HUES64 (cell line): ENCODE measurements at regions not wholly inside any gene's neighbourhood (a gene's known extent, or its start where the extent isn't known, plus 50 kb on each side); places are given as distances from the start of the nearest gene placed in this dataset.

ENCODE experiments used
- H3K27ac ChIP-seq: 2 replicates; pipeline ENCODE4 v1.7.0; 2013; ENCODE audit warnings: low read depth, low read length, inconsistent platforms
- H3K27me3 ChIP-seq: 2 replicates; pipeline ENCODE4 v1.6.1; 2013; ENCODE audit warnings: mild to moderate bottlenecking, low read length; ENCODE audit not compliant: insufficient read depth
- H3K36me3 ChIP-seq: 2 replicates; pipeline ENCODE4 v1.6.1; 2013; ENCODE audit warnings: mild to moderate bottlenecking, low read length; ENCODE audit not compliant: insufficient read depth
- H3K4me1 ChIP-seq: 2 replicates; pipeline ENCODE4 v1.6.1; 2013; ENCODE audit warnings: mild to moderate bottlenecking, low read length, moderate library complexity; ENCODE audit not compliant: insufficient read depth
- H3K4me3 ChIP-seq: 2 replicates; pipeline ENCODE4 v1.5.1; 2013; ENCODE audit warnings: mild to moderate bottlenecking, low read length, moderate library complexity
- H3K9ac ChIP-seq: 2 replicates; pipeline ENCODE4 v1.6.1; 2013; ENCODE audit warnings: mild to moderate bottlenecking, low read depth, low read length
- H3K9me3 ChIP-seq: 2 replicates; pipeline ENCODE4 v1.6.1; 2013; ENCODE audit warnings: low read depth, low read length; ENCODE audit not compliant: insufficient read depth
- whole genome bisulfite sequencing: fragments of 150-250, 120-280 bp; methylation state at CpG from one replicate; pipeline ENCODE4 v1.1.7; 2013; ENCODE audit warnings: missing lambda C conversion rate; 5-methylcytosine and 5-hydroxymethylcytosine counted together

- H3K4me3 ChIP-seq, result no peak overlapping the region
- H3K27ac ChIP-seq, result no peak overlapping the region
- no peak overlapping the region for H3K9ac ChIP-seq
- H3K9me3 ChIP-seq, result no peaks in the 10 kb centered on the region; the same call in 1 of the 2 replicates
- WGBS, result 93% methylated on average over 11 of the region's 11 CpGs
- H3K27me3 ChIP-seq, result no peaks in the 10 kb centered on the region
- H3K36me3 ChIP-seq, result no peaks in the 10 kb centered on the region
- peaks cover 16% of the 10 kb centered on the region; the same call in 1 of the 2 replicates for H3K4me1 ChIP-seq
Observed at GRCh38 chr5:3518051-3518450, 77.6 kb upstream of the IRX1 start.

- H3K27me3 ChIP-seq, result no peaks in the 10 kb centered on the region
- no peak overlapping the region for H3K27ac ChIP-seq
- no peak overlapping the region for H3K4me3 ChIP-seq
- peaks cover 16% of the 10 kb centered on the region; the same call in 1 of the 2 replicates for H3K4me1 ChIP-seq
- H3K9ac ChIP-seq, result no peak overlapping the region
- WGBS, result 55% methylated on average over 9 of the region's 9 CpGs
- H3K36me3 ChIP-seq, result no peaks in the 10 kb centered on the region
- H3K9me3 ChIP-seq, result no peaks in the 10 kb centered on the region; the same call in 1 of the 2 replicates
Observed at GRCh38 chr5:3517348-3517747, 78.3 kb upstream of the IRX1 start.

DNA sequence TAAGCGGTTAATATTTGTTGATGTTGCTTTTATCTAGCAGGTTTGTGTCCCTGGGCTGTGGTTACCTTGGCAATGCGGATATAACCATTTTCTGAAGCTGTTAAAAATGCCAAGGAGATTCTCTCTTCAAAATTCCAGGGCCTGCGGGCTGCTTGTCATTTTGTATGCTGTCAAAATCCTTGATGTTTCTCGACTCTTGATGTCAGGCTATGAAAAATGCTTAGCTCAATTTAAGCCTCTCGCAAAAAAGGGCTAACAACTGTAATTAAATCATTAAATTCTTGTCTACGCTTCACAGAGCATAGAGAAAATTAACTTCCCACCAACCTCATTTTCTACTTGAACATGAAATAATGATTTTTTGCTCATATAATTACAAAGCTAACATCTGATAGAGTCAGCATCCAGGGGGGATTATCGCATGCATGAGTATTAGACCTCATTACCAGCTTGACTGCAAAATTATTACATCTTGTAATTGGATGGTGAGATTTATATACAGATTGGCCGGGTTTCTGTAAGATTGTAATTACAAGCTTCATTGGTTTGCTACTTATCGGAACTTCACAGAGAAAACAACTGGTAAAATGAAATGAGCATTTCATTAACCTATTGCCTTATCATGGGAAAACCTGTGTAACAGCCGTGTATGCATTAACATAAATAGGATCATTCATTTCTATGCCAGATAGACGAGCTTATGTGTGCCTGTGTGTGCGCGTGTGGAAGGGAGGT is 83.1 kb upstream of the IRX1 start:
- no peak overlapping the region for H3K4me3 ChIP-seq
- 93% methylated on average over 11 of the region's 13 CpGs for WGBS
- peaks cover 18% of the 10 kb centered on the region for H3K9me3 ChIP-seq
- no peaks in the 10 kb centered on the region for H3K36me3 ChIP-seq
- H3K9ac ChIP-seq, result no peak overlapping the region
- no peak overlapping the region for H3K27ac ChIP-seq
- H3K4me1 ChIP-seq, result peaks cover 27% of the 10 kb centered on the region
- no peaks in the 10 kb centered on the region for H3K27me3 ChIP-seq

DNA sequence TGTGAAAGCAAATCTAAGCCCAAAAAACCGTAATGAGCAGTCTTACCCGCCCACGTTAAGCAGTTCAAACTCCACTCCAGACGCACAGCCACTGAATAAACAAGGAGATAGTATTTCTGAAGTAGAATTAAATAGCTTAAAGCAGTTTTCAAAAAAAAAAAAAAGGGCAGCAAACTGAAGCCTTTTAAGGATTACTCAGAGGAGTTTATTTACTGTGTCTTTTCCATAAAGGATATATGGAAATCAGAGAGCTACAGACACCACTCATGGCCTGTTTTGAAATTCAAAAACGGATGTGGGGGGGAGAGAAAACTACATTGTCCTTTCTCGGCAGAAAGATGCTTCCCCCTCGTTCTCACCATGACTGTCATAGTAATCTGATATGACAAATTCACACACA is 83.7 kb upstream of the IRX1 start:
- WGBS, result 83% methylated on average over 4 of the region's 7 CpGs
- H3K27me3 ChIP-seq, result no peaks in the 10 kb centered on the region
- no peak overlapping the region for H3K27ac ChIP-seq
- H3K4me3 ChIP-seq, result no peak overlapping the region
- no peak overlapping the region for H3K9ac ChIP-seq
- H3K4me1 ChIP-seq, result peaks cover 22% of the 10 kb centered on the region
- no peaks in the 10 kb centered on the region for H3K36me3 ChIP-seq
- H3K9me3 ChIP-seq, result peaks cover 18% of the 10 kb centered on the region

DNA sequence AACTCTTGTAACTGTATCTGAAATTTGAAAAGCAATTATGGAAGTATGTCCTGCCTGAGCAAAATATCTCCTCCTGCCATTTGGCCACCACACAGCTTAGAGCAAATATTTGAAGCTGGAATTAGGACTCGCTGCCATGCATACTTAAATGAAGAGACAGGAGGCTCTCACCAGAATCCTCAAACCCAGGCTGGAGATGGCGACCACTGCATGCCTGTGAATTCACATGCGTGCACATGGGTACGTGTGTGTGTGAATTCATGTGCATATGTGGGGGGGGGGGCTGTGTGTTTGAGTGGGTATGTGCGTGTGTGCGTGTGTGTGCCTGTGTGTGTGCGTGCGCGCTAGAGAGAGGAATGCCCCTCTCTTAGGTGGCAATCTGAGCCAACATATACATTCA is 84.1 kb upstream of the IRX1 start:
- WGBS, result 95% methylated on average over 9 of the region's 9 CpGs
- H3K27me3 ChIP-seq, result no peaks in the 10 kb centered on the region
- no peak overlapping the region for H3K27ac ChIP-seq
- H3K9ac ChIP-seq, result no peak overlapping the region
- H3K4me1 ChIP-seq, result peaks cover 18% of the 10 kb centered on the region
- H3K9me3 ChIP-seq, result peaks cover 18% of the 10 kb centered on the region
- H3K4me3 ChIP-seq, result no peak overlapping the region
- H3K36me3 ChIP-seq, result no peaks in the 10 kb centered on the region

DNA sequence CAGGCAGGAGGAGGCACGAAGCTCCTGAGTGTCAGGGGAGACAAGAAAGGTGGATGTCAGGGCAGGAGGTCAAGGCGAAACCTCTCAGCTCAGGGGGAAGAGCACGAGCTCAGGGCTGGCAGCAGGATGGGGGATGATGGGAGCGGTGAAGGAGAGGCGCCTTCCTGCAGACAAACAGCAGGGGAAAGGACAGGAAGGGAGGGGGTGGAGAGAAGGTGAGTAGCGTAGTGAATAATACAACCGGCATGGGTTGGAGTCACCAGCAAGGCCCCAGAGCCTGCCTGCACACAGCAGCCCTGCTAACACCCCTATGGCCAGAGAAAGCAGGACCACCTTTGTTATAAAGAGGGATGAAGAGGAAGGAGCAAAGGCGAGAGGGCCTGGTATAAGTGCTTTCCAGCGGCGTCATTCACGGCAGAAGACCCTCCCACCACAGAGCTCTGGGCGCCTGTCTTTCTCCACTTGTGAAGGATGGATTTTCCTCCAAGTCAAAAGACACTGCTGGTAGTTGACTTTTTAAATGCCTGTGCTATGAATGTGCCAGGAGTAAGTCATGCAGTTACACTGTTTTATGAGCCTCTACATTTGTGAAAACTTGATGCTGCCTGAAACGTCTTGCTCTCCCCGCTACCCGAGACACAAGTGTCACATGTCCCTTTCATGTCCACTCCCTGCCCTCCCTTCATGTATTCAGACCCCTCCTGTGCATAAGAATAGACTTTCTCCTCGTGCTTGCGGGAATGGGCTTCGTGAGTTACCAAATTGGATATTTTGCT is 84.8 kb upstream of the IRX1 start:
- no peak overlapping the region for H3K27ac ChIP-seq
- no peaks in the 10 kb centered on the region for H3K36me3 ChIP-seq
- H3K9me3 ChIP-seq, result peaks cover 18% of the 10 kb centered on the region
- peaks cover 14% of the 10 kb centered on the region for H3K4me1 ChIP-seq
- no peak overlapping the region for H3K9ac ChIP-seq
- no peaks in the 10 kb centered on the region for H3K27me3 ChIP-seq
- H3K4me3 ChIP-seq, result no peak overlapping the region
- WGBS, result 83% methylated on average over 17 of the region's 18 CpGs

- Histone ChIP-seq H3K36me3 (no peaks in the 10 kb centered on the region), H3K27me3 (no peaks in the 10 kb centered on the region), H3K9ac (no peak overlapping the region), H3K9me3 (peaks cover 18% of the 10 kb centered on the region), H3K27ac (no peak overlapping the region), H3K4me1 (peaks cover 14% of the 10 kb centered on the region), H3K4me3 (no peak overlapping the region)
- WGBS, result 94% methylated on average over 2 of the region's 3 CpGs
Observed at GRCh38 chr5:3509290-3509689, 86.3 kb upstream of the IRX1 start.

DNA sequence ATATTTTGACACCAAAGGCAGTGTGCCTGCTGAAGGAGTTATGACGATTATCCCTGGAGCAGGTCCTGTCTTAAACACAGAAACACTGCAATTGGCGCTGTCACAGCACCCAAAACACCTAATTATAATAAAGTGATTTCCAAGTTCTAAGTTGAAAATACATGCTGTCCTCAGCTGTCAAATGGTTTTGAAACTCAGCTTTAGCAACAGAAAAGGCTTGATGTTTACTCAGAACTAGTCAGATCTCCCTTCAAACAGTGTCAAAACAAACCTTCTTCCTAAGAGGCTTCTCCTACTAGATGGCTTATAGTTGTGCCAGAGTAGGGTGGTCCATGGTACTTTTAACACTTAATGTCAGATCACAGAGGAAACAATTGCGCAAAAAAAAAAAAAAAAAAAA is 87.2 kb upstream of the IRX1 start:
- Histone ChIP-seq H3K36me3 (no peaks in the 10 kb centered on the region), H3K27ac (no peak overlapping the region), H3K9me3 (peaks cover 18% of the 10 kb centered on the region), H3K9ac (no peak overlapping the region), H3K4me3 (no peak overlapping the region), H3K4me1 (peaks cover 14% of the 10 kb centered on the region), H3K27me3 (no peaks in the 10 kb centered on the region)
- WGBS, result 92% methylated on average over 3 of the region's 3 CpGs

DNA sequence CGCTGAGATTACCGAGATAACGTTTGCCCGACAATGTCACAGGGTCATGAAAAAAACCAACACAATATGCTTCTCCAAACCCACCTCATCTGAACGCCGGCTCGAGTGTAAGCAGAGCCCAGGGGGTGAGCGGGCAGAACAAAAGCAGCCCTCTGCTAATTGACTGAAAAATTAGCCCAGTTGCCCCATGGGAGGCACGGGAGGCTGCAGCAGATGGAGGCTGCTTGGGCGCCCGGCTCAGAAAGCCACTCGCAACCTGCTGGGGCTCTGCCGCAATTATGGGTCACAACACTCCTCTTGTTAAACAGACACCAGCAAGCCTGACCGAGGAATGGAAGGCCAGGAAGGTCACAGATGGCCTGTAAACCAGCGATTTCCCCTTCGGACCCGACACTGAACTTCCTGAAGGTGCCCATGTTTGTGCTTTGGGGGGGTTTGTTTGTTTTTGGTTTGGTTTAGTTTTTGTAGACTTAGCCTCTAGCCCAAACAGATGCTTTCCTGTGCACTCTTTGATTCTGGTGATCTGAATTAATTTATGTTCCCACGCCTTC is 104.6 kb upstream of the IRX1 start:
- WGBS, result 93% methylated on average over 18 of the region's 18 CpGs
- Histone ChIP-seq H3K36me3 (no peaks in the 10 kb centered on the region), H3K9me3 (peaks cover 4% of the 10 kb centered on the region; the same call in 1 of the 2 replicates), H3K27ac (no peak overlapping the region), H3K4me1 (no peaks in the 10 kb centered on the region), H3K4me3 (no peak overlapping the region), H3K27me3 (no peaks in the 10 kb centered on the region), H3K9ac (no peak overlapping the region)

GRCh38 chr5:3489239-3489843 is 106.3 kb upstream of the IRX1 start:
- Histone ChIP-seq H3K4me1 (no peaks in the 10 kb centered on the region), H3K9me3 (peaks cover 4% of the 10 kb centered on the region; the same call in 1 of the 2 replicates), H3K27ac (no peak overlapping the region), H3K27me3 (no peaks in the 10 kb centered on the region), H3K36me3 (no peaks in the 10 kb centered on the region), H3K4me3 (no peak overlapping the region), H3K9ac (no peak overlapping the region)
- WGBS, result 91% methylated on average over 21 of the region's 21 CpGs

DNA sequence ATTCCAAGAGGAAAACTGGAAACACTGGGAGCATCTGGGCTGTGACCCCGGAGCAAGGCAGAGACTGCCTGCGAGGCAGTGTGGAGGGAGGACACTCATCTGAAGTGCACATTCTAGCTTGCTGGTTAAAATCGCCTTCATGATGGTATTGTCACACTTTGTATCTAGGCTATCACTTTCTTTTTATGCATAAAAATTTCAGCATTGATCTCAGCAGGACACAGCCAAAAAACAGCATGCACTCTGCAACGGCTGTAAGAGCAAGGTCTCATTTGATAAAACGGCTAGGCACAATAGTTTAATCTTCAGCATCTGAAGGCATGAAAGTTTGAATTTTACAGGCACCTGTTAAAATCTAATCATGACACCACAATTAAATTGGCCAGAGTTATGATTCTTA is 110.8 kb upstream of the IRX1 start:
- Histone ChIP-seq H3K4me1 (no peaks in the 10 kb centered on the region), H3K9ac (no peak overlapping the region), H3K36me3 (no peaks in the 10 kb centered on the region), H3K9me3 (no peaks in the 10 kb centered on the region), H3K27me3 (no peaks in the 10 kb centered on the region), H3K27ac (no peak overlapping the region), H3K4me3 (no peak overlapping the region)
- 93% methylated on average over 5 of the region's 5 CpGs for WGBS
